Upper lobe of left lung (tissue), 4 donors: ENCODE measurements at regions not wholly inside any gene's neighbourhood (a gene's known extent, or its start where the extent isn't known, plus 50 kb on each side); places are given as distances from the start of the nearest gene placed in this dataset.

Experiments
- POLR2A ChIP-seq, 4 donors: fragments of 450-650 bp; IDR thresholded peaks; one replicate each; pipeline ENCODE4 v1.5.1; 2016 to 2017; ENCODE audit warnings: antibody characterized with exemption in 4 of 4, mild to moderate bottlenecking in 2 of 4
- POLR2AphosphoS5 ChIP-seq, 2 donors: sonication (generic); formaldehyde crosslinking; IDR thresholded peaks; one replicate each; pipeline ENCODE4 v1.5.1; 2017; ENCODE audit warnings: antibody characterized with exemption in 2 of 2
- TF ChIP-seq, protein P1 (sequence below), 6 experiments: fragments of 450-650 bp in 4 of 6; fragments of 200-600 bp in 2 of 6; sonication (generic) in 2 of 6; IDR thresholded peaks; one replicate each; pipeline ENCODE4 v1.5.1; 2016 to 2019; ENCODE audit warnings: antibody characterized with exemption in 6 of 6

DNA sequence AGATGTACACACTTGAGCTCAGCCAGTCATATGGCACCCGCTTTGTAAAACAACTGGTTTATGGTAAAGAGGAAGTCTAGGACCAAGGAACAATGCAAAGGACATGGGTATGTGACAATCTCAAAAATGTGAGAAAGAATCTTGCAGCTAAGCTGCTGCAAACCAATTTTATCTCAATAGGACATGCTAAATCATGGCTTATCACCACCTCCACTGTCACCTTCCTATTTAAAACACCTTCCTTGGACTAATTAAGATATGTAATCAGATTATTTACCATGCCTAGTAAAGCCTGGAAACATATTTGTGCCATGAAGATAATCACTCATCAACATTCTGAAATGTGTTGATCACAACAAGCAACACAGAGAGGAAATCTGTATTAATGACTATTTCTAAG lies 622.7 kb downstream of the CDH11 start:
- TF ChIP-seq, protein P1, sequence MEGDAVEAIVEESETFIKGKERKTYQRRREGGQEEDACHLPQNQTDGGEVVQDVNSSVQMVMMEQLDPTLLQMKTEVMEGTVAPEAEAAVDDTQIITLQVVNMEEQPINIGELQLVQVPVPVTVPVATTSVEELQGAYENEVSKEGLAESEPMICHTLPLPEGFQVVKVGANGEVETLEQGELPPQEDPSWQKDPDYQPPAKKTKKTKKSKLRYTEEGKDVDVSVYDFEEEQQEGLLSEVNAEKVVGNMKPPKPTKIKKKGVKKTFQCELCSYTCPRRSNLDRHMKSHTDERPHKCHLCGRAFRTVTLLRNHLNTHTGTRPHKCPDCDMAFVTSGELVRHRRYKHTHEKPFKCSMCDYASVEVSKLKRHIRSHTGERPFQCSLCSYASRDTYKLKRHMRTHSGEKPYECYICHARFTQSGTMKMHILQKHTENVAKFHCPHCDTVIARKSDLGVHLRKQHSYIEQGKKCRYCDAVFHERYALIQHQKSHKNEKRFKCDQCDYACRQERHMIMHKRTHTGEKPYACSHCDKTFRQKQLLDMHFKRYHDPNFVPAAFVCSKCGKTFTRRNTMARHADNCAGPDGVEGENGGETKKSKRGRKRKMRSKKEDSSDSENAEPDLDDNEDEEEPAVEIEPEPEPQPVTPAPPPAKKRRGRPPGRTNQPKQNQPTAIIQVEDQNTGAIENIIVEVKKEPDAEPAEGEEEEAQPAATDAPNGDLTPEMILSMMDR (IDR thresholded peaks at IDR 0.05) = no peak
- TF ChIP-seq POLR2AphosphoS5 (IDR thresholded peaks at IDR 0.05) = no peak
- no peak for TF ChIP-seq POLR2A (IDR thresholded peaks at IDR 0.05)
